ENCODE measurements at regions not wholly inside any gene's neighbourhood (a gene's known extent, or its start where the extent isn't known, plus 50 kb on each side); places are given as distances from the start of the nearest gene placed in this dataset.

- Histone ChIP-seq H3K36me3 (ENCODE audit: control insufficient read depth in 2 of 2, insufficient read depth in 2 of 2, low read length in 1 of 2) (no peaks in the 10 kb centered on the region), H3K27ac (ENCODE audit: low read depth in 1 of 2, low read length in 1 of 2) (no peak overlapping the region), H3K4me3 (ENCODE audit: low read length in 2 of 2) (no peak overlapping the region), H3K9me3 (ENCODE audit: control insufficient read depth in 2 of 2, insufficient read depth in 1 of 2, low read length in 1 of 2) (no peaks in the 10 kb centered on the region), H3K4me1 (ENCODE audit: control insufficient read depth in 2 of 2, insufficient read depth in 2 of 2, low read length in 2 of 2) (no peaks in the 10 kb centered on the region), H3K27me3 (ENCODE audit: control insufficient read depth in 2 of 2, insufficient read depth in 1 of 2, low read length in 1 of 2) (no peaks in the 10 kb centered on the region)
- WGBS = 91% methylated on average over 4 of the region's 4 CpGs
- DNase-seq (ENCODE audit: low read depth in 6 of 9, low spot score in 9 of 9) = no peak
These were observed 273.8 kb downstream of the MATN1 start for GRCh38 chr1:30449428-30450147.

GRCh38 chr1:30449003-30449402, 274.4 kb downstream of the MATN1 start:
- 60% methylated on average over 5 of the region's 5 CpGs for WGBS
- H3K27ac ChIP-seq (ENCODE audit: low read depth in 1 of 2, low read length in 1 of 2) = no peak overlapping the region
- H3K4me3 ChIP-seq (ENCODE audit: low read length in 2 of 2) = no peak overlapping the region
- no peaks in the 10 kb centered on the region for H3K27me3 ChIP-seq (ENCODE audit: control insufficient read depth in 2 of 2, insufficient read depth in 1 of 2, low read length in 1 of 2)
- H3K36me3 ChIP-seq (ENCODE audit: control insufficient read depth in 2 of 2, insufficient read depth in 2 of 2, low read length in 1 of 2) = no peaks in the 10 kb centered on the region
- no peak for DNase-seq (ENCODE audit: low read depth in 6 of 9, low spot score in 9 of 9)
- H3K4me1 ChIP-seq (ENCODE audit: control insufficient read depth in 2 of 2, insufficient read depth in 2 of 2, low read length in 2 of 2) = no peaks in the 10 kb centered on the region
- no peaks in the 10 kb centered on the region for H3K9me3 ChIP-seq (ENCODE audit: control insufficient read depth in 2 of 2, insufficient read depth in 1 of 2, low read length in 1 of 2)

GRCh38 chr1:30447701-30448100, 275.7 kb downstream of the MATN1 start:
- 92% methylated on average over 3 of the region's 3 CpGs for WGBS
- no peak overlapping the region for H3K4me3 ChIP-seq (ENCODE audit: low read length in 2 of 2)

GRCh38 chr1:30447080-30447479, 276.3 kb downstream of the MATN1 start:
- Histone ChIP-seq H3K27me3 (ENCODE audit: control insufficient read depth in 2 of 2, insufficient read depth in 1 of 2, low read length in 1 of 2) (no peaks in the 10 kb centered on the region), H3K4me1 (ENCODE audit: control insufficient read depth in 2 of 2, insufficient read depth in 2 of 2, low read length in 2 of 2) (no peaks in the 10 kb centered on the region), H3K27ac (ENCODE audit: low read depth in 1 of 2, low read length in 1 of 2) (no peak overlapping the region), H3K4me3 (ENCODE audit: low read length in 2 of 2) (no peak overlapping the region), H3K9me3 (ENCODE audit: control insufficient read depth in 2 of 2, insufficient read depth in 1 of 2, low read length in 1 of 2) (no peaks in the 10 kb centered on the region), H3K36me3 (ENCODE audit: control insufficient read depth in 2 of 2, insufficient read depth in 2 of 2, low read length in 1 of 2) (no peaks in the 10 kb centered on the region)
- WGBS = 79% methylated on average over 6 of the region's 6 CpGs
- DNase-seq (ENCODE audit: low read depth in 6 of 9, low spot score in 9 of 9) = no peak

More at GRCh38 chr1:30447701-30448100, 275.7 kb downstream of the MATN1 start:
- Histone ChIP-seq H3K4me1 (ENCODE audit: control insufficient read depth in 2 of 2, insufficient read depth in 2 of 2, low read length in 2 of 2) (no peaks in the 10 kb centered on the region), H3K36me3 (ENCODE audit: control insufficient read depth in 2 of 2, insufficient read depth in 2 of 2, low read length in 1 of 2) (no peaks in the 10 kb centered on the region), H3K27ac (ENCODE audit: low read depth in 1 of 2, low read length in 1 of 2) (no peak overlapping the region), H3K27me3 (ENCODE audit: control insufficient read depth in 2 of 2, insufficient read depth in 1 of 2, low read length in 1 of 2) (no peaks in the 10 kb centered on the region), H3K9me3 (ENCODE audit: control insufficient read depth in 2 of 2, insufficient read depth in 1 of 2, low read length in 1 of 2) (no peaks in the 10 kb centered on the region)
- no peak for DNase-seq (ENCODE audit: low read depth in 6 of 9, low spot score in 9 of 9)

GRCh38 chr1:30446508-30446907, 276.9 kb downstream of the MATN1 start:
- H3K27me3 ChIP-seq (ENCODE audit: control insufficient read depth in 2 of 2, insufficient read depth in 1 of 2, low read length in 1 of 2) = no peaks in the 10 kb centered on the region
- H3K36me3 ChIP-seq (ENCODE audit: control insufficient read depth in 2 of 2, insufficient read depth in 2 of 2, low read length in 1 of 2) = no peaks in the 10 kb centered on the region
- DNase-seq (ENCODE audit: low read depth in 6 of 9, low spot score in 9 of 9) = no peak
- no peak overlapping the region for H3K4me3 ChIP-seq (ENCODE audit: low read length in 2 of 2)
- no peaks in the 10 kb centered on the region for H3K9me3 ChIP-seq (ENCODE audit: control insufficient read depth in 2 of 2, insufficient read depth in 1 of 2, low read length in 1 of 2)
- 66% methylated on average over 9 of the region's 9 CpGs for WGBS
- no peaks in the 10 kb centered on the region for H3K4me1 ChIP-seq (ENCODE audit: control insufficient read depth in 2 of 2, insufficient read depth in 2 of 2, low read length in 2 of 2)
- H3K27ac ChIP-seq (ENCODE audit: low read depth in 1 of 2, low read length in 1 of 2) = no peak overlapping the region

- 79% methylated on average over 11 of the region's 11 CpGs for WGBS
These were observed 277.3 kb downstream of the MATN1 start for GRCh38 chr1:30446095-30446494.

GRCh38 chr1:30445449-30445848, 277.9 kb downstream of the MATN1 start:
- DNase-seq (ENCODE audit: low read depth in 6 of 9, low spot score in 9 of 9) = no peak
- WGBS = 79% methylated on average over 10 of the region's 10 CpGs

More at GRCh38 chr1:30446095-30446494, 277.3 kb downstream of the MATN1 start:
- H3K27ac ChIP-seq (ENCODE audit: low read depth in 1 of 2, low read length in 1 of 2) = no peak overlapping the region
- no peaks in the 10 kb centered on the region for H3K27me3 ChIP-seq (ENCODE audit: control insufficient read depth in 2 of 2, insufficient read depth in 1 of 2, low read length in 1 of 2)
- no peak overlapping the region for H3K4me3 ChIP-seq (ENCODE audit: low read length in 2 of 2)
- DNase-seq (ENCODE audit: low read depth in 6 of 9, low spot score in 9 of 9) = no peak
- no peaks in the 10 kb centered on the region for H3K9me3 ChIP-seq (ENCODE audit: control insufficient read depth in 2 of 2, insufficient read depth in 1 of 2, low read length in 1 of 2)
- H3K36me3 ChIP-seq (ENCODE audit: control insufficient read depth in 2 of 2, insufficient read depth in 2 of 2, low read length in 1 of 2) = no peaks in the 10 kb centered on the region
- no peaks in the 10 kb centered on the region for H3K4me1 ChIP-seq (ENCODE audit: control insufficient read depth in 2 of 2, insufficient read depth in 2 of 2, low read length in 2 of 2)

GRCh38 chr1:30444850-30445249, 278.5 kb downstream of the MATN1 start:
- no peaks in the 10 kb centered on the region for H3K4me1 ChIP-seq (ENCODE audit: control insufficient read depth in 2 of 2, insufficient read depth in 2 of 2, low read length in 2 of 2)
- WGBS = 69% methylated on average over 2 of the region's 2 CpGs
- no peak for DNase-seq (ENCODE audit: low read depth in 6 of 9, low spot score in 9 of 9)
- H3K9me3 ChIP-seq (ENCODE audit: control insufficient read depth in 2 of 2, insufficient read depth in 1 of 2, low read length in 1 of 2) = no peaks in the 10 kb centered on the region
- H3K27ac ChIP-seq (ENCODE audit: low read depth in 1 of 2, low read length in 1 of 2) = no peak overlapping the region
- H3K27me3 ChIP-seq (ENCODE audit: control insufficient read depth in 2 of 2, insufficient read depth in 1 of 2, low read length in 1 of 2) = no peaks in the 10 kb centered on the region
- H3K36me3 ChIP-seq (ENCODE audit: control insufficient read depth in 2 of 2, insufficient read depth in 2 of 2, low read length in 1 of 2) = no peaks in the 10 kb centered on the region
- no peak overlapping the region for H3K4me3 ChIP-seq (ENCODE audit: low read length in 2 of 2)

More at GRCh38 chr1:30445449-30445848, 277.9 kb downstream of the MATN1 start:
- Histone ChIP-seq H3K27me3 (ENCODE audit: control insufficient read depth in 2 of 2, insufficient read depth in 1 of 2, low read length in 1 of 2) (no peaks in the 10 kb centered on the region), H3K27ac (ENCODE audit: low read depth in 1 of 2, low read length in 1 of 2) (no peak overlapping the region), H3K9me3 (ENCODE audit: control insufficient read depth in 2 of 2, insufficient read depth in 1 of 2, low read length in 1 of 2) (no peaks in the 10 kb centered on the region), H3K4me1 (ENCODE audit: control insufficient read depth in 2 of 2, insufficient read depth in 2 of 2, low read length in 2 of 2) (no peaks in the 10 kb centered on the region), H3K4me3 (ENCODE audit: low read length in 2 of 2) (no peak overlapping the region), H3K36me3 (ENCODE audit: control insufficient read depth in 2 of 2, insufficient read depth in 2 of 2, low read length in 1 of 2) (no peaks in the 10 kb centered on the region)

GRCh38 chr1:30444401-30444800, 279.0 kb downstream of the MATN1 start:
- H3K27ac ChIP-seq (ENCODE audit: low read depth in 1 of 2, low read length in 1 of 2) = no peak overlapping the region
- no peaks in the 10 kb centered on the region for H3K9me3 ChIP-seq (ENCODE audit: control insufficient read depth in 2 of 2, insufficient read depth in 1 of 2, low read length in 1 of 2)
- no peaks in the 10 kb centered on the region for H3K4me1 ChIP-seq (ENCODE audit: control insufficient read depth in 2 of 2, insufficient read depth in 2 of 2, low read length in 2 of 2)
- no peak for DNase-seq (ENCODE audit: low read depth in 6 of 9, low spot score in 9 of 9)
- WGBS = 87% methylated on average over 1 of the region's 1 CpG
- no peaks in the 10 kb centered on the region for H3K36me3 ChIP-seq (ENCODE audit: control insufficient read depth in 2 of 2, insufficient read depth in 2 of 2, low read length in 1 of 2)
- H3K27me3 ChIP-seq (ENCODE audit: control insufficient read depth in 2 of 2, insufficient read depth in 1 of 2, low read length in 1 of 2) = no peaks in the 10 kb centered on the region
- no peak overlapping the region for H3K4me3 ChIP-seq (ENCODE audit: low read length in 2 of 2)
